HG03097 (cell line): ENCODE measurements at regions not wholly inside any gene's neighbourhood (a gene's known extent, or its start where the extent isn't known, plus 50 kb on each side); places are given as distances from the start of the nearest gene placed in this dataset.

Source experiments
- ATAC-seq: cut with Tn5 transposase; IDR thresholded peaks from one replicate; pipeline ENCODE4 v1.9.1; 2021; ENCODE audit not compliant: unreplicated experiment, low FRiP score

DNA sequence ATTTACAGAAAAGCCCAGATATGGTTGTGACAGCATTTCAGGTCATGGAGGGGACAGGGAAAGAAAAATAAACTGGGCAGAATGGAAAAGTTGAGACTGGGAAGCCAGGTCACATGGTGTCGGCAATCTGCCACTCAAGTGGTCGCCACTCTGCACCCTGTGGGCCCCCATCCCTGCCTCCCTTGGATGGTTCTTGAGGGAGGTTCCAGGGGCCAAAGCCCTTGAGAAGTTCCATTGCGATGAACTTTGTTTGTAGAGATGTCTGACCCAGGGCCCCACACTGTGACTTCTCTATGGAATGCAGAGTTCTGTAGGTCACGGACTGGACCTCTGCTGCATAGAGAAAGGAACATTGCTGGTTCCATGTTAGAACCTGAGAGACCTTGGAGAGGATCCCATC, 105.7 kb upstream of the SLC14A2 start:
- ATAC-seq, result no peak

DNA sequence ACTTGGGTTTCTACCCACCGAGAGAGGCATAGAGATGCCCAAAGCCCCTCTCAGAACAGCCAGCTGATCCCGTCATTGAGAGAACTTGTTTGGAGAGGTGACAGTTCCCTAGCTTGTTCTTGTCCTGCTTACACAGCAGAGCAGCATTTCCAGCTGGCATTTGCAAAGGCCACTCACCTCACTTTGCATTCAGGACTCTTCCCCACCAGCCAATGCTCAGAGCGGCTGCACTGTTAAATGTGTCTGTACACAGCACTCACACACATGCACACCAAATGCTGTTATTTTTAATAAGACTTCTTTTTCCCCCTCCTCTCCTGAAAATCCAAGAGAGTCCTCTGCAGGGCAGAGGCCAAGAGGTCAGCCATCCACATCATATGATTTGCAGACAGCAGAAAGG, 104.6 kb upstream of the SLC14A2 start:
- ATAC-seq, result no peak

GRCh38 chr18:45512363-45512953, 102.8 kb upstream of the SLC14A2 start:
- no peak for ATAC-seq

DNA sequence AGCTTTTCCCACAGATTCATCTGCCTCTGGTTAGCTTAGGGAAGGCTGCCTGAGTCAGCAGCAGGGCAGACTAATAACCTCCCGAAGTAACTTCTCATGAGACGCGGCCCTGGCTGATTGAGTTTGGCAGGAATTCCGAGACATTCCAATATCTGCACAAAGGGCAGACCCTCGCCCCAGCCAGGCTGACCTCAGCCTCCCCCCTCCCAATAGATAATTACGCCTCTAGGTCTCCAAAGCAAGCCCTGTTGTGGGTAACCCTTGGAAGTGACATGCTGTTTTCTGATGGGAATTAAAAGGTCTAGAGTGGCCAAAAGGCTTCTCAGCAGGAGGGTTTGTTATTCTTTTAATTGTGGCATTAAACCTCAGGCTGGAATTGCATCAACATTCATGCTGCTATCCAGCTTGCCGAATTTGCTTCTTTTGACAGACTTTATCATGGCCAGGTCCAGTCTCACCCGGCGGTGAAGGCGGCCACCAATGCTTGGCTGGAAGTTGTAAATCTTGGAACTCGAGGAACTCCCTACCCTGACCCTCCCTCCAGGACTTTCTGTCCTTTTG, 98.0 kb upstream of the SLC14A2 start:
- ATAC-seq, result no peak

DNA sequence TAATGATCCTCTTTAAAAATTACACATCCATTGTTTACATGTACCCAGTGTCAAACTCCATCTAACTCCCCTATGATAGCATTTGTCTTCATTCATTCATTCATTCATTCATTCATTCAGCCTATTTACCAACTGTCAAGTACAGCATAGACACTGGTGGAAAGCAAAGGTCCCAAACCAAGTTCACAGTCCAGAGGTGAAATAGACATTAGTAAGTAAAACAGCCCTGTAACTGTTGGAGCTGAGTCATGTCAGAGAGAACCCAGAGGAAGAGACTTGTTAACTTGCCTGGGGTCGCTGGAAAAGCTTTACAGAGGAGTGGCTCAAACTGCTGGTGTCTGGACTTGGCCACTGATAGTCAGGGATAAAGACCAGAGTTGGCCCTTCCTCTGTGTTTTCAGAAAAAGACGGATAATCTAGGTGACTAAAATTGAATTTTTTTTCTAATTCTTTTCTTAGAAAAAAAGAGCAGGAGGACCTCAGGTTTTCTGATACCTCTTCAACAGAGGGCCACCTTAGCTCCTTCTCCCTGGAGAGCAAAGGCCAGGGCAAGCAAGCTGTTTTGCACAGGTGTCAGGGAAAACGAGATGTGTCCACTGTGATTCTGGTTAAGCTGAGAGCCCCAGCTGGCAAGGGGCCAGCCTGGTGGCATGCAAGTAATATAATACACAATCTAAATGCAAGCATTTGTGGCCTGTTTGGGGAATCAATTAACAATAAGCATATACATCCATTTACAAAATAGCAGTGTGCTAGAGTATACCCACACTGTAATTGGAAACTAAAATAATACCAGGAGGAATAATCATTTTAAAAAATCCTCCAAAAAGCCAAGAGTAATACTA, 96.7 kb upstream of the SLC14A2 start:
- no peak for ATAC-seq

- ATAC-seq, result no peak
Observed at GRCh38 chr18:45519411-45520280, 95.6 kb upstream of the SLC14A2 start.

DNA sequence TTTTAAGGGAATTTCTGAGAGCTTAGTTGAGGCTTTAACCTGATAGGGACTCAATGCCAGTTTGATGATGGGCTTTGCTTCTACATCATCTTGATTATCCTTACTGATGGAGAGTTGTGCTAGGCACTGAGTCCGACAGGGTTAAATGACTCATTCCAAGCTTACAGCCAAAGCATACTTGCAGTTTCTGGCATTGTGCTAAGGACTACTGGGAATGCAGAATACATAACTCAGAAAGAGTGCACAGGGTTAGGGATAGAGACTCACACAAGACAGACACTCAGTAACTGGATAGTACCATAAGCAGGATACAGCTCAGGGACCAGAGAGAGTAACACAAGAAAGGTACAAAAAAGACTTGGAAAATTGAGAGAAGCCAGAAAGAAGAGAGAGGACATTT, 94.1 kb upstream of the SLC14A2 start:
- ATAC-seq, result no peak

DNA sequence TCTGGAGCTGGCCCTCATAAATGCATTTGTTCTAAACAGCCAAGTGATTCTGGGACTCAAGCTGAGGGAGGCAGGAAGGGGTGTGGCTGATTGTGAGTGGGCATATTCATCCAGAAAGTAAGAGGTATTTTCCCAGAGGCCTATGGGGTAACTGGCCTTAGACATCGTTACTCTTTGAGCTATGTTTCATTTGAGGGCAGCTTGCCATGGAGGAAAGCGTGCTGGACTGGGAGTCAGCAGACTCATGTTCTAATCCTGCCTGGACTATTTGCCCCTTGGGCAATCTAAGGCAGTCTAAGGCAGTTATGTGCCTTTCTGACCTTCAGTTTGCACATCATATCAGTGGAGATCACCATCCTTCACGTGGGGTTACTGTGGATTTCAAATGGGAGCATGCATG, 93.5 kb upstream of the SLC14A2 start:
- ATAC-seq, result no peak

DNA sequence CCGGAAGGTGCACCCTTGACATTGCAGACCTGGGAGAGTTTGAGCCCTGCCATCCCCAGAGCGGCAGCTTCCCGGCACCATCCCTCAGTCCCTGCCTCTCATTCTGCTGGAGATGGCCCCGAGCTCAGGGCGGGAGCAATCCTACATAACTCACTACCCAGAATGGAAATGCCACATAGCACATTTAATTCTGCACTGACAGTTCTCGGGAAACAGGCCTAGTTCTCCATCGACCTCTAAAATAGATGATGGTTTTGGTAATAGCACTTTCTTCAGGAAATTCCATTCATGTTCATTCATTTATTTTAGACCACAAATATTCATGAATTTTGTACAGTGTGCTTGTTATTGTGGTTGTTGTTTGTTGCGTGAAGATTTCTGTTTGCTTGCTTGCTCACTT, 92.9 kb upstream of the SLC14A2 start:
- no peak for ATAC-seq

DNA sequence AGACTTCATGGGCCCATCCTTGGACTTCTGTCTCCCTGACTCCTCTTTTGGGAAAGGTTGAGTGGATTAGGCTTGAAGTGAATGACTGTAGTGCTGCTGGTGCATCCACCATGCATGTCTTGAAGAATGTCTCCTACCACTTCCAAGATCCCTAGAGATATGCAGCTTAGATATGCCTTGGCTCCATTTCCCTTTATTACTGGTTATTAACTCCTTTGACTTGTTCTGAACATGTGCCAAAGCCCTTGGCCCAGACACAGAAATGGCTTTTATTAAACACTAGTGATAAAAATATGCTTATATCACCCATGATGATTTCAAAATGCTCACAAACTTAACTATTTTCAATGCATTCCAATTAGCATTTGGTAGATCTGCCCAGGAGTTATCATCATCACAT, 90.0 kb upstream of the SLC14A2 start:
- ATAC-seq, result no peak

- ATAC-seq, result no peak
Observed at GRCh38 chr18:45526114-45526841, 89.0 kb upstream of the SLC14A2 start.

DNA sequence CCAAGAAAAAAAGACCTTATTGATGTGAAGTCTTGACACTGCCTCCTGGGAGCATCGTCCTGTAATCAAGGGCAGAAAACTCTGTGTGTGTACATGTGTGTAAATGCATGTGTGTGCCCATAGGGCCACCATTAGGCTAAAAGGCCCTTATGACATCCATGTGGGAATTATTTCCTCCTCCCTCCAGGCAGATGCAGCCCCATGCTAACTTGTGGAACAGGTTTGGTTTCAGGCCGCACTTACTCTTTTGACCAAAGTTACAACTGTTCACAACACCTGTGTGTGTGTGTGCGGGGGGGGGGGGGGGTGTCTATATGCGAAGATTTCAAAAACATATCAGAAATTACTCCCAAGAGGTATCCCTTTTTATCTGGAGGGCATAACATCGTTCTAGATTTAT, 87.4 kb upstream of the SLC14A2 start:
- no peak for ATAC-seq

- ATAC-seq, result no peak
Observed at GRCh38 chr18:45528712-45529336, 86.5 kb upstream of the SLC14A2 start.

GRCh38 chr18:45538444-45538843, 76.8 kb upstream of the SLC14A2 start:
- no peak for ATAC-seq

- no peak for ATAC-seq
Observed at GRCh38 chr18:45539491-45539891, 75.8 kb upstream of the SLC14A2 start.

DNA sequence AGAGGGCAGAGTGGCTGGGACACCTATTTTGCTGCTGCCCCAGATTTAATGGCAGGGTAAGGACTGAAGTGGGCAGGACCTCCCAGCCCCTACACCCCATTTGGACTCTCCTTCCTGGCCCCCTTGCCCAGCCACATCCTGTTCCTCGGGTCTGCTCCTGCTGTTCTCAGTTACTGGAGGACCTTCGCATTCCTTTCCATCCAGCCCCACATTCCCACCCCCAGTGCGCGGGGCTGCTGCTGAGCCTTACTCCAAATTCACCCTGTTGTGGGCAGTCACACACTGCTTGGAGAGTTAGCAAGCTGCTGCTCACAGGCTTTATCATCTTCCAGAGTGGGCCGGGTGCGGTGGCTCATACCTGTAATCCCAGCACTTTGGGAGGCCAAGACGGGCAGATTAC, 75.2 kb upstream of the SLC14A2 start:
- no peak for ATAC-seq

GRCh38 chr18:45541421-45541820, 73.9 kb upstream of the SLC14A2 start:
- no peak for ATAC-seq

DNA sequence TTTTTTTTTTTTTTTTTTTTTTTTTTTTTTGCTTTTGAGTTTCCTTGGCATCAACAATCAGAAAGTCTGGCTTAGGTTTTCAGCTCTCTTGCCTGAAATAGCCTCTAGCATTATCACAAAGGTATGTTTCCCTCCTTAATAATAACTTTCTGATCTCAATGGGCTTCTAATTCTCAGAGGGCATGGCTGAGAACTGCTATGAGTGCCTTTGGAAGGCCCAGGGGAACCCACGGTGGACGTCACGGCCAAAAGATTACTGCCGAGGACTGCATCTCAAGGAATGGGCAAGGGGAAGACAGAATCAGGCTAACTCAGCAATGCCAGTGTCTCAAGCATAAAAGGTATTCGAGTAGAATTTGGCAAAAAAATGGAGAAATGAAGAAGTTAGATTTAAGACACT, 73.2 kb upstream of the SLC14A2 start:
- no peak for ATAC-seq

DNA sequence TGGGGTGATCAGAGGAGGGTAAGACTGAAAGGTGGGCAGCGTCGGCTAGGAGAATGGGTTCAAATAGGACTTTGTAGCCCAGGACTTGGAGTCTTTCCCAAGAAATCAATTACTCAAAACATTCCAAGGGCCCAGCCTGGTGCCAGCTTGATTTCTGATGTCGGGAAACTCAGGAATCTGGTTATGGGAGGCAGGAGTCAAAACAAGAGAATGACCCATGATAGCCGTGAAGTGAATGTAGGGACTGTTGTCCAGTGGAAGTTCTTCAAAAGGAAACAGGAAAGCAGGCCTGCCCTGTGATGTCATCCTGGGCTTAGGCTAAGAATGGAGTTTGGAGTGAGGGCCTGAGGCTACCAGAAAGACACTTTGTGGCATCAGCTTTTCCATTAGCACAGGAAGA, 67.4 kb upstream of the SLC14A2 start:
- ATAC-seq, result no peak

GRCh38 chr18:45548614-45549013, 66.7 kb upstream of the SLC14A2 start:
- ATAC-seq, result no peak
